ENCODE measurements at regions not wholly inside any gene's neighbourhood (a gene's known extent, or its start where the extent isn't known, plus 50 kb on each side); places are given as distances from the start of the nearest gene placed in this dataset.
"Not testable (repeated sequence)": the region's sequence is repeated elsewhere in the genome, so short reads cannot be mapped to it uniquely, and the experiment has no call there.

DNA sequence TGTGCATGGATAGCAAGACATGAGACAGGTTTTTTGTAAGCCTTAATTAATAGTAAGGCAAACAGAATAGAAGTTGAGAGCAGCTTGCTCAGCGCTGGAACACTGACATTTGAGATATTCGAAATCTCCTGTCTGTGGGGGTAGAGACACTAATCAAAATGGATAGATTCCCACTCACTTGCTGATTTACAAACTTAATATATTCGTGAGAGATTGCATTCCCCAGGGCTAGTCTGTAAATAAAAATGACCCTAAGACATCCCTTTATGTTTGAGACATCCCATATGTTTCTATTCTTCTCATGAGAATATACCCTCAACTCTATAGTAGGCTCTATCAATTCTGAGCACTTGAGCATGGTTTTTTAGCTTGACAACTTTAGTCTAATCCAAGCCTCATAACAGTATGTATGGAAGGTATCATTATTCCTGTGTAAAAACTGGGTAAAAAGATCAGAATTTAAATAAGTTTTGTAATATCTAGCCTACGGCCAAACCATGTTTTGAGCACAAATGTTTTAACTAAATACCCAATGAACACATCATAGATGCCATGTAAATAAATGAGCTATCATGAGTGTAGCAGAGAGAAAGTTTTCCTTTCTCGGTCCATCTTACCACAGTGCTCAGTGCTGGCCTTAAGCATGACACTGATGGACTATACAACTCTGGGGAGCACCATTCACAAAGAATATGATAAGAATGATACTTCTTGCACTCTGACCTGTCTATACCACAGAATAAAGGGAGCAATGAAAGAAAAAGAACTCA is 609.2 kb downstream of the PSAT1 start:
- TF ChIP-seq, protein P1, sequence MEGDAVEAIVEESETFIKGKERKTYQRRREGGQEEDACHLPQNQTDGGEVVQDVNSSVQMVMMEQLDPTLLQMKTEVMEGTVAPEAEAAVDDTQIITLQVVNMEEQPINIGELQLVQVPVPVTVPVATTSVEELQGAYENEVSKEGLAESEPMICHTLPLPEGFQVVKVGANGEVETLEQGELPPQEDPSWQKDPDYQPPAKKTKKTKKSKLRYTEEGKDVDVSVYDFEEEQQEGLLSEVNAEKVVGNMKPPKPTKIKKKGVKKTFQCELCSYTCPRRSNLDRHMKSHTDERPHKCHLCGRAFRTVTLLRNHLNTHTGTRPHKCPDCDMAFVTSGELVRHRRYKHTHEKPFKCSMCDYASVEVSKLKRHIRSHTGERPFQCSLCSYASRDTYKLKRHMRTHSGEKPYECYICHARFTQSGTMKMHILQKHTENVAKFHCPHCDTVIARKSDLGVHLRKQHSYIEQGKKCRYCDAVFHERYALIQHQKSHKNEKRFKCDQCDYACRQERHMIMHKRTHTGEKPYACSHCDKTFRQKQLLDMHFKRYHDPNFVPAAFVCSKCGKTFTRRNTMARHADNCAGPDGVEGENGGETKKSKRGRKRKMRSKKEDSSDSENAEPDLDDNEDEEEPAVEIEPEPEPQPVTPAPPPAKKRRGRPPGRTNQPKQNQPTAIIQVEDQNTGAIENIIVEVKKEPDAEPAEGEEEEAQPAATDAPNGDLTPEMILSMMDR (IDR thresholded peaks at IDR 0.05), result no peak
- intact Hi-C loops (cut with DNase I), result no loop called here
- no peak for ATAC-seq
- H3K27ac ChIP-seq, result no peak overlapping the region
- no peaks in the 10 kb centered on the region for H3K27me3 ChIP-seq
- no peaks in the 10 kb centered on the region for H3K36me3 ChIP-seq
- H3K4me3 ChIP-seq, result no peak overlapping the region
- H3K4me1 ChIP-seq, result no peaks in the 10 kb centered on the region
- peaks cover 0 to 5% of the 10 kb centered on the region in 2 donors for H3K9me3 ChIP-seq
- DNase-seq, result no peak

DNA sequence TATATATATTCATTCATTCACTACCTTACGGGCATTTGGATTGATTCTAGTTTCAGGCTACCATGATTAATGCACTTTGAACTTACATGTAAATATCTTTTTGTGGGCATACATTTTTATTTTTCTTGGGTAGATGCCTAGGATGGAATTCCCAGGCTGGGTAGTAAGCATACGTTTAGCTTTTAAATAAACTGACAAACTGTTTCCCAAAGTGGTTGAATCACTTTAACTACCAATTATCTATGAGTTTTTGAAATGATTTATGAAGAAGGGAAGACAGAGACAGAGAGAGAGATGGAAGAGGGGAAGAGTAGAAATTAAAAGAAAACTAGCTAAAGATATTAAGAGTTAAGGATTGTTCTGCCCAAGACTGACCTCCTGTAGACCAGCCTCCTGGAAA is 612.6 kb downstream of the PSAT1 start:
- no peaks in the 10 kb centered on the region for H3K36me3 ChIP-seq
- TF ChIP-seq, protein P1 (IDR thresholded peaks at IDR 0.05), result no peak
- H3K27ac ChIP-seq, result no peak overlapping the region
- H3K9me3 ChIP-seq, result peaks cover 0 to 5% of the 10 kb centered on the region in 2 donors
- no peaks in the 10 kb centered on the region for H3K27me3 ChIP-seq
- no peak for DNase-seq
- intact Hi-C loops (cut with DNase I), result no loop called here
- H3K4me3 ChIP-seq, result no peak overlapping the region
- no peak for ATAC-seq
- no peaks in the 10 kb centered on the region for H3K4me1 ChIP-seq

DNA sequence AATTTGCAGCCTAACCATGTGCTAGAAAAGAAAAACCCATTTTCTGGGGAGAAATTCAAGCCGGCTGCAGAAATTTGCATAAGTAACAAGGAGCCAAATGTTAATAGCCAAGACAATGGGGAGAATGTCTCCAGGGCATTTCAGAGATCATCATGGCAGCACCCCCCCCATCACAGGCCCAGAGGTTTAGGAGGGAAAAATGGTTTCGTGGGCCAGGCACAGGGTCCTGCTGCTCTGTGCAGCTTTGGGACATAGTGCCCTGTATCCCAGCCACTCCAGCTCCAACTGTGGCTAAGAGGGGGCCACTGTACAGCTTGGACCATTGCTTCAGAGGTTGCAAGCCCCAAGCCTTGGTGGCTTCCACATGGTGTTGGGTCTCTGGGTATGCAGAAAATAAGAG is 620.0 kb downstream of the PSAT1 start:
- H3K4me1 ChIP-seq; H3K27me3 ChIP-seq; ATAC-seq; DNase-seq; H3K4me3 ChIP-seq; intact Hi-C loops (cut with DNase I); H3K36me3 ChIP-seq; H3K9me3 ChIP-seq; H3K27ac ChIP-seq: not testable (repeated sequence)

DNA sequence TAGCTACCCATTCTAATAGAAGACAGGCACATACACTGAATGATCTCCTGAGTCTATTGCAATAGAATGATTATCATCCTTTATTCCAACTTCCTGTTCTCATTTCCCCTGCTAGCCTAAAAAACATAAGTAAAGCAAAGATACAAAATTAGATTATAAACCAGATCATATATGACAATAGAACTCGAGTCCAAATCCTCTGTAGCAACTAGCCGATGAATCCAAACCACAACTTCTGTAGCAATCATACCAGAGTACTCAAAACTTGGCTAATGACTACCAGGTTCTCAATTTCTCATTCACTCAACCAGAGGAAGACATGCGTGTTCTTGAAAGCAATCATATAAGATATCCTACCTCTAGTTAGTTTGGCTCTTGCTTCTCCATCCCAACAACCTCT is 622.1 kb downstream of the PSAT1 start:
- Histone ChIP-seq H3K36me3 (no peaks in the 10 kb centered on the region), H3K4me3 (no peak overlapping the region), H3K27ac (no peak overlapping the region), H3K9me3 (peaks cover 0 to 9% of the 10 kb centered on the region in 2 donors), H3K4me1 (no peaks in the 10 kb centered on the region), H3K27me3 (no peaks in the 10 kb centered on the region)
- DNase-seq (no peak), ATAC-seq (no peak)
- intact Hi-C loops (cut with DNase I), result no loop called here
- TF ChIP-seq, protein P1 (IDR thresholded peaks at IDR 0.05), result no peak

DNA sequence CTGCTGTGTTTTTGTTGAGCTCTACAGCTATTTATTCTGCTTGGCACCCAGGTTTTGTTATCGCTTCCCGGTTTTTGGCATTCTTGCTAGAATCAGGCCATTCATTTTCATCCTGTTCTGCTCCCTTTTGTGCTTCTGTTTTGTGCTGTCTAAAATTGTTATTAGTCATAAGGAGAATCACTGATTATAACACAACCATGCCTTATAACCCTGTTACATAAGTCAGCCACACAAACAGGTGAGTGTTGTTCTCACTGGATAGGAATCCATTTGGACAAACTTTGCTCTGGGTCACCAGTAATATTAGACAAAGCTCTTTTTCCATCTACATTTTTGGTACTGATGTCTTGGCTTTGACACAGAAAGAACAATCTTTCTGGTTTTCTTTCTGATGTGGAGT is 622.8 kb downstream of the PSAT1 start:
- Histone ChIP-seq H3K36me3 (no peaks in the 10 kb centered on the region), H3K4me3 (no peak overlapping the region), H3K27ac (no peak overlapping the region), H3K27me3 (no peaks in the 10 kb centered on the region), H3K4me1 (no peaks in the 10 kb centered on the region), H3K9me3 (peaks cover 0 to 9% of the 10 kb centered on the region in 2 donors)
- no peak for ATAC-seq
- TF ChIP-seq, protein P1 (IDR thresholded peaks at IDR 0.05), result no peak
- intact Hi-C loops (cut with DNase I), result no loop called here
- DNase-seq, result no peak

DNA sequence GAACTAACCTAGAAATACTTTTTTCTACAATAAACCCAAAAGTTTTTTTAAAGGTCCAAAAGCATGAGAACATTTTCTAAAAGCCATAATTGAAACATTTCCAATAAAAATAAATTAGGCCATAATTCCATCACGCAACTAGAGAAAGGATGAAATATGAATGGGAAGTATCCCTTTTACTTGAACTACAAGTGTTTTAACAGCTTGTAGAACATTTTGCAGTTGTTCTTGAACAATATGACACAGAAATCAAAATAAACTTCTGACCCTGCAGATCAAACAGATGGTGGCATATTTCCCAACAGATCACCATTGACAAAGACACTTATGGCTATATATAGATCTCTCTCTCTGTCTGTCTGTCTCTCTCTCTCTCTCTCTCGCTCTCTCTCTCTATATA is 624.4 kb downstream of the PSAT1 start:
- H3K27ac ChIP-seq, result no peak overlapping the region
- ATAC-seq (no peak), DNase-seq (no peak)
- H3K9me3 ChIP-seq, result peaks cover 0 to 4% of the 10 kb centered on the region in 2 donors
- no peaks in the 10 kb centered on the region for H3K4me1 ChIP-seq
- H3K4me3 ChIP-seq, result no peak overlapping the region
- no peaks in the 10 kb centered on the region for H3K27me3 ChIP-seq
- no peaks in the 10 kb centered on the region for H3K36me3 ChIP-seq
- intact Hi-C loops (cut with DNase I), result no loop called here
- TF ChIP-seq, protein P1 (IDR thresholded peaks at IDR 0.05), result no peak

Measured in left lung (tissue), 4 donors.